Spleen (tissue), 11 donors: ENCODE measurements at regions not wholly inside any gene's neighbourhood (a gene's known extent, or its start where the extent isn't known, plus 50 kb on each side); places are given as distances from the start of the nearest gene placed in this dataset.

Experiments used
- DNase-seq: peaks from one replicate; pipeline ENCODE4 v3.0.0-alpha.2; 2020
- H3K27ac ChIP-seq, 8 donors: fragments of 200-600 bp; sonication (generic) in 7 of 8; 1 replicate in 4 of 8; 2 replicates in 4 of 8; pipeline versions ENCODE4 v1.5.0 to v1.8.0; 2016 to 2021; ENCODE audit warnings: inconsistent platforms in 4 of 8, mild to moderate bottlenecking in 4 of 8, moderate library complexity in 1 of 8
- H3K27me3 ChIP-seq, 7 donors: fragments of 200-600 bp; sonication (generic) in 6 of 7; replicated peaks in 1 of 7; 1 replicate in 4 of 7; 2 replicates in 3 of 7; pipeline versions ENCODE4 v1.5.0 to v1.8.0; 2016 to 2021; ENCODE audit warnings: inconsistent platforms in 3 of 7, mild to moderate bottlenecking in 1 of 7
- H3K36me3 ChIP-seq, 6 donors: fragments of 200-600 bp; sonication (generic) in 5 of 6; 1 replicate in 4 of 6; 2 replicates in 2 of 6; pipeline versions ENCODE4 v1.5.0 to v1.8.0; 2016 to 2021; ENCODE audit warnings: inconsistent platforms in 2 of 6
- H3K4me1 ChIP-seq, 6 donors: fragments of 200-600 bp; sonication (generic) in 5 of 6; 1 replicate in 3 of 6; 2 replicates in 3 of 6; pipeline versions ENCODE4 v1.5.0 to v1.8.0; 2016 to 2021; ENCODE audit warnings: inconsistent platforms in 3 of 6
- H3K4me3 ChIP-seq, 8 donors: fragments of 200-600 bp; sonication (generic) in 7 of 8; 1 replicate in 4 of 8; 2 replicates in 4 of 8; pipeline versions ENCODE4 v1.5.0 to v1.8.0; 2016 to 2021; ENCODE audit warnings: inconsistent platforms in 4 of 8, mild to moderate bottlenecking in 4 of 8, moderate library complexity in 2 of 8
- H3K9me3 ChIP-seq, 8 donors: fragments of 200-600 bp; sonication (generic) in 7 of 8; 1 replicate in 4 of 8; 2 replicates in 4 of 8; pipeline versions ENCODE4 v1.5.0 to v1.8.0; 2016 to 2021; ENCODE audit warnings: inconsistent platforms in 4 of 8
- POLR2A ChIP-seq, 3 donors: fragments of 450-650 bp; IDR thresholded peaks; one replicate each; pipeline ENCODE4 v1.5.1; 2017; ENCODE audit warnings: antibody characterized with exemption in 3 of 3, mild to moderate bottlenecking in 1 of 3
- POLR2AphosphoS5 ChIP-seq, 3 donors: sonication (generic); formaldehyde crosslinking; IDR thresholded peaks; one replicate each; pipeline ENCODE4 v1.5.1; 2017; ENCODE audit warnings: antibody characterized with exemption in 3 of 3
- WGBS, 5 donors: extraction: QIAGEN DNeasy Blood & Tissue Kit in 3 of 5; methylation state at CpG; one replicate each; pipeline versions ENCODE4 v1.1.5 to v1.1.7; 2013 to 2018; 5-methylcytosine and 5-hydroxymethylcytosine counted together
- intact Hi-C: fragments of 100-400 bp; cut with DNase I; formaldehyde crosslinking; loops from one replicate; pipeline ENCODE4 v1.15.0; 2023; ENCODE audit warnings: low total_unique reads
- TF ChIP-seq, protein P1 (sequence below), 11 experiments: fragments of 200-600 bp in 7 of 11; fragments of 450-650 bp in 4 of 11; sonication (generic) in 4 of 11; IDR thresholded peaks in 8 of 11; conservative IDR thresholded peaks in 3 of 11; 1 replicate in 7 of 11; 2 replicates in 4 of 11; pipeline versions ENCODE4 v1.4.0 to v1.8.0; 2016 to 2021; ENCODE audit warnings: antibody characterized with exemption in 11 of 11, inconsistent platforms in 4 of 11, mild to moderate bottlenecking in 1 of 11
- donor health status: healthy with polysubstance abuse.
- donor health status: DM: no; HTN: no; CAD: no; lungs with moderate emphysema.
- donor health status: DM: no; HTN: no; CAD: no.
- donor health status: Bipolar disorder and iron deficiency.
- donor health status: healthy.
- donor health status: DM: no; HTN: no; CAD: no.
- donor health status: DM: yes; HTN: yes; CAD: no.

DNA sequence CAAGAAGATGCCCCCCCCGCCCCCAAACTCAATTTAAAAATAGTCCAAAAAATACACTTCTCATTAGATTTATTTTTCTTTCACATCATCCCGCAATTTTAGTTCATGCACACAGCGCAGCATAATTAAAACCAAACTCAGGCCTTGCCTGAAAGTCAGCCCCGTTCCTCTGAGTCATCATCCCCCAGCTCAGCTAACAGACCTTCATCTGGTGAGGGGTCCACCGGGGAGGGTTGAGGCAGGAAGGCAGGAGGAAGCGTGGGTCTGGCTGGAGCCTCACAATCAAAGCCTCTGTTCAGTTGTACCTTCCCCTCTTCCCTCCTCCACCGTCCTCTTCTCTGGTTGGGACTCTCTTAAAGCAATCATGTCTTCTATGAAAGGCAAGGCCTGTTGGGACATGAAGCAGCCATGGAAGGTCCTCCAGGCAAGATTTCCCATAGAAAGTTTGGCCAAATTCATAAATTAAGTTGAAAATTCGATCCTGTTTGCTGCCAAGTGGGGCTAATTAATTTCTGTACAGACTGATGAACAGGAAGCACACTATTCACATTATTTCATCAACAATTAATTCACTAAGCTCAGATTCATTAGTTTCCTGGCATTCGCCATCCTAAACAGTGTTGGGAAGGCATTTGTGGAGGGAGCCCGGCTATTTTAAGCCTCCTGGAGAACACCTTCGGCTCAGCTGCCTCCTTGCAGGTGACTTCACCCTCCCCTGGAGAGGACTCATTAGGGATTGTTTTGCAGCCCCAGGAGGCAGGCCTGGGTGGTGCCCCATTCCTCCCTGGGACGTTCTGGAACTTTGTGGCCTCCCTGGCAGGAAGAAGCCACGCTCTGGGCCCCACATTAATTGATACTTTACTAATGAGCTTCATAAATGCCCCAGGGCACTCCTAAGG is 72.3 kb upstream of the BNC1 start:
- H3K4me3 ChIP-seq = no peak overlapping the region
- H3K36me3 ChIP-seq = no peaks in the 10 kb centered on the region
- intact Hi-C loops = no loop called here
- TF ChIP-seq, protein P1, sequence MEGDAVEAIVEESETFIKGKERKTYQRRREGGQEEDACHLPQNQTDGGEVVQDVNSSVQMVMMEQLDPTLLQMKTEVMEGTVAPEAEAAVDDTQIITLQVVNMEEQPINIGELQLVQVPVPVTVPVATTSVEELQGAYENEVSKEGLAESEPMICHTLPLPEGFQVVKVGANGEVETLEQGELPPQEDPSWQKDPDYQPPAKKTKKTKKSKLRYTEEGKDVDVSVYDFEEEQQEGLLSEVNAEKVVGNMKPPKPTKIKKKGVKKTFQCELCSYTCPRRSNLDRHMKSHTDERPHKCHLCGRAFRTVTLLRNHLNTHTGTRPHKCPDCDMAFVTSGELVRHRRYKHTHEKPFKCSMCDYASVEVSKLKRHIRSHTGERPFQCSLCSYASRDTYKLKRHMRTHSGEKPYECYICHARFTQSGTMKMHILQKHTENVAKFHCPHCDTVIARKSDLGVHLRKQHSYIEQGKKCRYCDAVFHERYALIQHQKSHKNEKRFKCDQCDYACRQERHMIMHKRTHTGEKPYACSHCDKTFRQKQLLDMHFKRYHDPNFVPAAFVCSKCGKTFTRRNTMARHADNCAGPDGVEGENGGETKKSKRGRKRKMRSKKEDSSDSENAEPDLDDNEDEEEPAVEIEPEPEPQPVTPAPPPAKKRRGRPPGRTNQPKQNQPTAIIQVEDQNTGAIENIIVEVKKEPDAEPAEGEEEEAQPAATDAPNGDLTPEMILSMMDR (IDR thresholded peaks at IDR 0.05 in 8 of 11, conservative IDR thresholded peaks at IDR 0.05 in 3 of 11) = no peak
- TF ChIP-seq POLR2A (IDR thresholded peaks at IDR 0.05) = no peak
- TF ChIP-seq POLR2AphosphoS5 (IDR thresholded peaks at IDR 0.05) = no peak
- H3K27me3 ChIP-seq = peaks cover 0 to 17% (median 0%) of the 10 kb centered on the region in 7 donors
- 42 to 53% (median 52%) methylated on average over 13 of the region's 13 CpGs for WGBS, 5 donors
- peaks cover 0 to 4% (median 0%) of the 10 kb centered on the region in 8 donors for H3K9me3 ChIP-seq
- H3K4me1 ChIP-seq = no peaks in the 10 kb centered on the region
- no peak for DNase-seq
- H3K27ac ChIP-seq = no peak overlapping the region

DNA sequence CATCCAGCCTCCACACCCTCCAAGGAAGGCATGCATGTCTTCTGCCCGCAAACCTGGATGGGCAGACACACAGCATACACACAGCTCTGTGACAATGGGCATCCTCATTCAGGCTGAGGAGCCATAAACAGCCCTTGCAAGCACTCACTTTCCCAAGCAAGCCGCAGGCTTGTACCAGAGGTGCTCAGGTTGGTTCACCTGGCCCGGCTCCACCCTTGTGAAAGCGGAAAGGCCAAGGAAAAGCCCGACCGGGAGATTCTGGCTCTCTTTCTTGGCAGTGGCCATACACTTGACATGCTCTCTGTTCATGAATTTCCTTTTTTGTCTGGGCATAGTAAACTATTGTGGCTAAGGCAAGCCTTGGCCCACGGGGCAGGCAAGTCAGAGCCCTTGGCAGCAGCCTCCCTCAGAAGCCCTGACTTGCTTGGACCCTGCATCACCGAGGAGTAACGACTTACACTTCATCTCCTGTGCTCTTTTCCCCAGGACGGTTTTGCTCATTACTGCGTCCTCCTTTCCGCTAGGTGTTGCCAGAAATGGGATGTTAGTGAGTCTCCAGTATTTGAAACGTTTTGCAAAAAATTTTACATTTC is 74.6 kb upstream of the BNC1 start:
- H3K27ac ChIP-seq = no peak overlapping the region
- H3K4me1 ChIP-seq = no peaks in the 10 kb centered on the region
- intact Hi-C loops = no loop called here
- no peaks in the 10 kb centered on the region for H3K36me3 ChIP-seq
- peaks cover 0 to 2% (median 0%) of the 10 kb centered on the region in 8 donors for H3K9me3 ChIP-seq
- peaks cover 0 to 32% (median 4%) of the 10 kb centered on the region in 7 donors for H3K27me3 ChIP-seq
- H3K4me3 ChIP-seq = no peak overlapping the region
- WGBS, 5 donors = 74 to 90% (median 86%) methylated on average over 13 of the region's 13 CpGs
- DNase-seq = no peak
- no peak for TF ChIP-seq POLR2AphosphoS5 (IDR thresholded peaks at IDR 0.05)
- no peak for TF ChIP-seq POLR2A (IDR thresholded peaks at IDR 0.05)
- TF ChIP-seq, protein P1 (IDR thresholded peaks at IDR 0.05 in 8 of 11, conservative IDR thresholded peaks at IDR 0.05 in 3 of 11) = no peak

DNA sequence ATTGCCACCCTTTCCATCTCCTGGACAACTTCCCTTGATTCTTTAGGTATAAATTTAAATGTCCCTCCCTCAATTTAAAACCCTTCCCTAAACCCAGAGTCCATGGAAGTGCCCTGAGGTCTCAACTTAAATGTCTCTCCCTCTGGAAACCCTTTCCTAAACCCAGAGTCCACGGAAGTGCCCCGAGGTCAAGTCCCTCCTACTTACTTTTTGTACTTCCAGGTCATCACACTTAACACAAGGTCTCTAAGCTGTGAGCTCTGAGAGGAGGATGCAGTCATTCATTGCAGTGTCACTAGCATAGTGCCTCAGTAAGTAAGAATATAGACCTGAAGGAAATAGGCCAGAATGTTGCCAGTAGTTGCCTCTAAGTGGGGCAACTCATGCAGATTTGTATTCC is 78.2 kb upstream of the BNC1 start:
- intact Hi-C loops = no loop called here
- Histone ChIP-seq H3K27me3 (peaks cover 3 to 58% (median 20%) of the 10 kb centered on the region in 7 donors), H3K4me1 (peaks cover 0 to 15% (median 12%) of the 10 kb centered on the region in 6 donors), H3K9me3 (no peaks in the 10 kb centered on the region), H3K4me3 (no peak overlapping the region), H3K27ac (no peak overlapping the region), H3K36me3 (no peaks in the 10 kb centered on the region)
- TF ChIP-seq, protein P1 (IDR thresholded peaks at IDR 0.05 in 8 of 11, conservative IDR thresholded peaks at IDR 0.05 in 3 of 11) = no peak
- TF ChIP-seq POLR2AphosphoS5 (IDR thresholded peaks at IDR 0.05) = no peak
- TF ChIP-seq POLR2A (IDR thresholded peaks at IDR 0.05) = no peak
- no peak for DNase-seq
- WGBS, 5 donors = 50 to 88% (median 62%) methylated on average over 2 of the region's 2 CpGs

DNA sequence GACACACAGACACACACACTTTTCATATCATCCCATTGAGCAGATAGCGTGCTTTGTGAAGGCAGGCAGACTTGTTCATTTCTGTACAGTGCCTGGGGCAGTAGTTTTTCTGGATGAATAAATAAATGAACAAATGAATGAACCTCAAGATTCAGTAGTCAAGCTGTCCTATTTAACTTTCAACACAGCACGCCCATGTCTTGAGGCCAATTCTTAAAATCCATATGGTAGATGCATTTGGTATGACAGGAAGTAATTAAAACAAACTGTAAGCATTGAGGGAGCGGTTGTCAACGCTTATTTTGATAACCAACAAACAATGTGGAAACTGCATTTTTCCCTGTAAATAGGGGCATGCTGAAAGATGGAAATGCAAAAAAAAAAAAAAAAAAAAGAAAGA is 80.0 kb upstream of the BNC1 start:
- no peak for DNase-seq
- TF ChIP-seq POLR2A (IDR thresholded peaks at IDR 0.05) = no peak
- no peak for TF ChIP-seq POLR2AphosphoS5 (IDR thresholded peaks at IDR 0.05)
- TF ChIP-seq, protein P1 (IDR thresholded peaks at IDR 0.05 in 8 of 11, conservative IDR thresholded peaks at IDR 0.05 in 3 of 11) = no peak
- peaks cover 3 to 60% (median 20%) of the 10 kb centered on the region in 7 donors for H3K27me3 ChIP-seq
- no peaks in the 10 kb centered on the region for H3K36me3 ChIP-seq
- no peak overlapping the region for H3K27ac ChIP-seq
- no peaks in the 10 kb centered on the region for H3K9me3 ChIP-seq
- H3K4me1 ChIP-seq = peaks cover 0 to 15% (median 12%) of the 10 kb centered on the region in 6 donors
- 55 to 66% (median 56%) methylated on average over 4 of the region's 4 CpGs for WGBS, 5 donors
- intact Hi-C loops = no loop called here
- H3K4me3 ChIP-seq = no peak overlapping the region
